Subcutaneous abdominal adipose tissue (tissue), 5 donors: ENCODE measurements at regions not wholly inside any gene's neighbourhood (a gene's known extent, or its start where the extent isn't known, plus 50 kb on each side); places are given as distances from the start of the nearest gene placed in this dataset.

Experiments used
- H3K27ac ChIP-seq: one replicate; pipeline ENCODE4 v1.7.0; 2013; ENCODE audit warnings: low read depth, mild to moderate bottlenecking, inconsistent platforms, low read length, moderate library complexity
- H3K27me3 ChIP-seq, 5 donors: one replicate each; pipeline ENCODE4 v1.7.0; 2013; ENCODE audit warnings: low read length in 5 of 5, inconsistent platforms in 1 of 5; ENCODE audit not compliant: control insufficient read depth in 5 of 5, insufficient read depth in 4 of 5
- H3K36me3 ChIP-seq, 5 donors: one replicate each; pipeline ENCODE4 v1.7.0; 2013; ENCODE audit warnings: low read length in 5 of 5; ENCODE audit not compliant: control insufficient read depth in 5 of 5, insufficient read depth in 5 of 5
- H3K4me1 ChIP-seq, 5 donors: one replicate each; pipeline ENCODE4 v1.7.0; 2013; ENCODE audit warnings: low read length in 5 of 5, mild to moderate bottlenecking in 3 of 5, moderate library complexity in 1 of 5; ENCODE audit not compliant: control insufficient read depth in 5 of 5, insufficient read depth in 5 of 5
- H3K4me3 ChIP-seq, 5 donors: one replicate each; pipeline ENCODE4 v1.7.0; 2013; ENCODE audit warnings: low read length in 5 of 5, low read depth in 1 of 5
- H3K9ac ChIP-seq, 5 donors: one replicate each; pipeline ENCODE4 v1.7.0; 2013; ENCODE audit warnings: low read length in 5 of 5, mild to moderate bottlenecking in 4 of 5, moderate library complexity in 3 of 5
- H3K9me3 ChIP-seq, 5 donors: one replicate each; pipeline ENCODE4 v1.7.0; 2013; ENCODE audit warnings: low read length in 5 of 5; ENCODE audit not compliant: control insufficient read depth in 5 of 5
- donor health status: healthy.
- donor health status: healthy.
- donor health status: healthy.
- donor health status: healthy.
- donor health status: healthy.

DNA sequence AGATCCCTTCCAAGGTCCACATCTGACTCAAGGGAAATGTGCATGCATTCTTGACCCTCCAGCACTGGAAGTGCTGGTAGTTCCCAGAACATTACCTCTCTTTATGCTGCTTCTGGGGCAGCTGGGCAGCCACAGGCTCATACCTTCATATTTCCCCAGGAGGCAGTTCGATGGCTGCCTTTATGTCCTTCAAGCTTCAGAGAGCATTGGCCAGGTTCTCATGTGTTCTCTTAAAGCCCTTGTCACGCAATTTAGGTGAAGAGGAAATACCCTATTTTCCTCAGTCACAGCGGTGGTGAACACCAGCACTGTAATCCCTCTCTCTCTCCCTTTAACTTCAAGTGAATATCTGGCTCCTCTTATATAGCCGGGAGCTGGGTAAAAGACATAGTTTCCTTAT lies 134.3 kb downstream of the MID1IP1 start:
- no peaks in the 10 kb centered on the region for H3K36me3 ChIP-seq
- no peak overlapping the region for H3K4me3 ChIP-seq
- no peaks in the 10 kb centered on the region for H3K4me1 ChIP-seq
- no peak overlapping the region for H3K27ac ChIP-seq
- H3K9ac ChIP-seq: no peak overlapping the region
- H3K27me3 ChIP-seq: peaks cover 0 to 15% (median 5%) of the 10 kb centered on the region in 5 donors
- no peaks in the 10 kb centered on the region for H3K9me3 ChIP-seq

DNA sequence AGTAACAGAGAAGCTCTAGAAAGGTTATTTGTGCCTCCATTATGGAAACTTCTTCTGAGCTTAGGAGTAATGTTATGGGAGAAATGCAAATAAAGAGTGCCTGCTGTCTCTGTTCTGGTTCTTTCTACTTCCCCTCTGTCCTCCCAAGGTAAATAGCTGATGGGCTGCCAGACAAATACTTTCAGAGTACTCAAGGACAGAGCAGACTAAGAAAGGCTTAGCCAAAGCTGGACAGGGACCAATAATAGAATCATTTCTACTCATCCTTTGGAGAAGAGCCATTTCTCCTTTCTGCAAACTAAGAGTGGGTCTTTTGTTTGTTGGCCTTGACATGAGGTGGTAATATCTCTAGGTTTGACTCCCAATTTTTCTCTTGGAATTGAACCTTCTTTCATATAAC lies 136.1 kb downstream of the MID1IP1 start:
- Histone ChIP-seq H3K4me3 (no peak overlapping the region), H3K9ac (no peak overlapping the region), H3K4me1 (peaks cover 0 to 6% (median 0%) of the 10 kb centered on the region in 5 donors), H3K27ac (no peak overlapping the region), H3K27me3 (peaks cover 0 to 11% (median 5%) of the 10 kb centered on the region in 5 donors), H3K36me3 (no peaks in the 10 kb centered on the region), H3K9me3 (peaks cover 0 to 4% (median 0%) of the 10 kb centered on the region in 5 donors)

DNA sequence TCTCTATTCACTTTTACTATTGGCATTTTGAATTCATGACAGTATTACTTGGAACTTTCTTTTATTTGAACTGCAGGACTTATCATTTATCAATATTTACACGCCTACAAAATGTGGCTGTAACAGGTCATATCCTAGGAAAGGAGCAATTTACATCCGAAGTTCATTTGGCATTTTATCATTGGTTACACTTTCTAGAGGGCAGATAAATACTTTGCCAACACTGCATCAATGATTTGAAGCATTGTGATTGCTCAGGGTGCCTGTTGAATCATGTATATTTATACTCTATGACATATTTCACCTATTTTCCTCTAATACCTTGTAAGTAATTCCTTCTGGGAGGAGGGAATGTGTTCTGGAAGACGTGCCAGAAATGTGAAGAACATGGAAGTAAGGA lies 136.7 kb downstream of the MID1IP1 start:
- Histone ChIP-seq H3K27me3 (peaks cover 0 to 11% (median 5%) of the 10 kb centered on the region in 5 donors), H3K9ac (no peak overlapping the region), H3K27ac (no peak overlapping the region), H3K4me1 (peaks cover 0 to 6% (median 0%) of the 10 kb centered on the region in 5 donors), H3K4me3 (no peak overlapping the region), H3K9me3 (peaks cover 0 to 4% (median 3%) of the 10 kb centered on the region in 5 donors), H3K36me3 (no peaks in the 10 kb centered on the region)

DNA sequence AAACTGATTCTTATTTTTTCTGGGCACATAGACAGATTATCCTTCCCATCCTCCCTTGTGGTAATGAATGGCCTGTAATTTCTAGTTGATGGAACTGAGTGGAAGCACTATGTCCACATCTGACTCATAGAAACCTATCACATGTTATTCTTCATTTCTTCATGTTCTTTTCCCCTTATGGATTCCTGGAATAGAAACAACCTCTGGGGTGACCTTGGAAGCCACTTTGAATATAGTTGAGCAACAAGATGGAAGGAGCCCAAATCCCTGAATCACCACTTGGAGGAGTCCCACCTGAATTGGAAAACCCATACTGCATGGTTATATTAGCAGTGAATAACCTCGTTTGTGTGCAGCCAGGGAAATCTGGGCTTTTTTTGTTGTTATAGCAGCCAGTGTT lies 137.8 kb downstream of the MID1IP1 start:
- peaks cover 0 to 12% (median 4%) of the 10 kb centered on the region in 5 donors for H3K9me3 ChIP-seq
- no peaks in the 10 kb centered on the region for H3K36me3 ChIP-seq
- H3K9ac ChIP-seq: no peak overlapping the region
- no peak overlapping the region for H3K4me3 ChIP-seq
- H3K27me3 ChIP-seq: peaks cover 0 to 5% (median 3%) of the 10 kb centered on the region in 5 donors
- peaks cover 0 to 6% (median 0%) of the 10 kb centered on the region in 5 donors for H3K4me1 ChIP-seq
- H3K27ac ChIP-seq: no peak overlapping the region

DNA sequence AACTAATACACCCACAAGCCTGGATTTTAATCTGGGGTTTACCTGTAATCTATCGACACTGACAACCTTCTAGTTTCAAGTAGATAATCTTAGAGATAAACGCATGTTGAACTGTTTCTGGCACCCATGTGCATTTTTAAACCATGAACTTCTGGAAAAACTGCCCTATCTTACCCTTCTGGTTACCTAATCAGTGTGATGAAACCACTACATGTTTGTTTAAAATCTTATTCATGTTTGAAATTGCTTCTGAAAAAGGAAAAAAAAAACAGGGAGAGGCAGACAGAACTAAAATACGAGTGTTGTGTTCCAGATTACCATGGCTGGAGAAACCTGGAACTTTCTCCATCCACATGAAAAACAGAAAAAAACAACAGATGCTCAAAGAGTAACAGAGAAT lies 139.3 kb downstream of the MID1IP1 start:
- Histone ChIP-seq H3K9ac (no peak overlapping the region), H3K27me3 (no peaks in the 10 kb centered on the region), H3K27ac (peak overlapping the region; percentile 55)

DNA sequence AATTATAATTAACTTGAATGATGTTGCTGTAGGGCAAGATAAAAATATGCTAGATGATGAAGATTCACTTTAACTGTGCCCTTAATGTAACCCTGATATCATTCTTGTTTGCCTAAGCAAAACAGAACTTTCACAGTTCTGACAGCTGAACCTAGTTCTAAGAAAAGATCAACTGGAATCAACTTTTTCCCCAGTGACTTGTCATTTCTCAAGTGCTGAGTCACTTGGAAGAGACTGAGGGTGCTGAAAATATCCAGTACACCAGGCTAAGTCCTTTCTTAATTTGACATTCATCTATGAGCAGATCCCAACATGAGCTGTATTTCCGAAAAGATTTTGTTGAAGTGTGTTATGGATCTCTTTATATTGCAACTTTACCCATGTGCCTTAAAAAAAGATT lies 140.4 kb downstream of the MID1IP1 start:
- Histone ChIP-seq H3K36me3 (no peaks in the 10 kb centered on the region), H3K27ac (peak overlapping the region; percentile 56), H3K9me3 (peaks cover 0 to 16% (median 4%) of the 10 kb centered on the region in 5 donors), H3K27me3 (no peaks in the 10 kb centered on the region), H3K9ac (no peak overlapping the region), H3K4me1 (peaks cover 0 to 6% (median 0%) of the 10 kb centered on the region in 5 donors), H3K4me3 (no peak overlapping the region)

More for the DNA sequence above, 139.3 kb downstream of the MID1IP1 start:
- Histone ChIP-seq H3K36me3 (no peaks in the 10 kb centered on the region), H3K4me1 (peaks cover 0 to 6% (median 0%) of the 10 kb centered on the region in 5 donors), H3K4me3 (no peak overlapping the region), H3K9me3 (peaks cover 0 to 14% (median 4%) of the 10 kb centered on the region in 5 donors)

DNA sequence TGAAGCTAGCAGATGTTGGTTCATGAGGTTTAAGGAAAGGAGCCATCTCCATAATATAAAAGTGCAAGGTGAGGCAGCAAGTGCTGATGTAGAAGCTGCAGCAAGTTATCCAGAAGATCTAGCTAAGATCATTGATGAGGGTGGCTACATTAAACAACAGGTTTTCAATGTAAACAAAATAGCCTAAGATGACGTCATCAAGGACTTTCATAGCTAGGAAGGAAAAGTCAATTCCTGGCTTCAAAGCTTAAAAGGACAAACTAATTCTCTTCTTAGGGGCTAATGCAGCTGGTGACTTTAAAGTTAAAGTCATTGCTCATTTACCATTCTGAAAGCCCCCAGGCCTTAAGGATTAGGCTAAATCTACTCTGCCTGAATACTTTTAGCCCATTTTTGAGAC lies 141.9 kb downstream of the MID1IP1 start:
- no peak overlapping the region for H3K9ac ChIP-seq
- no peak overlapping the region for H3K4me3 ChIP-seq
- no peak overlapping the region for H3K27ac ChIP-seq
- no peaks in the 10 kb centered on the region for H3K27me3 ChIP-seq
- peaks cover 0 to 16% (median 6%) of the 10 kb centered on the region in 5 donors for H3K9me3 ChIP-seq
- H3K4me1 ChIP-seq: peaks cover 0 to 6% (median 0%) of the 10 kb centered on the region in 5 donors
- no peaks in the 10 kb centered on the region for H3K36me3 ChIP-seq

DNA sequence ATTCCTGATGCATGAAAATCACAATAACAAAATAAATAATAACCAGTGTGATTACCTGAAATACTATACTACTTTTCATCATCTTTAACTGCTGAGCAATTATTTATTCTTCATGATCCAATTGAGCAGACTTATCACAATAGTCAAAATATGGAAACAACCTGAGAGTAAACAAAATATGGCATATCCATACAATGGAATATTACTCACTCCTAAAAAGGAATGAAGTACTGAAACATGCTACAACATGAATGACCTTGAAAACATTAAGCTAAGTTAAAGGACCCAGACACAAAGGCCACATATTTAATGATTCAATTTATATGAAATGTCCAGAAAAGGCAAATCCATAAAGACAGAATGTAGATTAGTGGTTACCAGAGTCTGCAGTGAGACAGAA lies 146.8 kb downstream of the MID1IP1 start:
- peaks cover 4 to 16% (median 7%) of the 10 kb centered on the region in 5 donors for H3K9me3 ChIP-seq
- H3K27ac ChIP-seq: no peak overlapping the region
- no peak overlapping the region for H3K9ac ChIP-seq
- no peaks in the 10 kb centered on the region for H3K36me3 ChIP-seq
- no peaks in the 10 kb centered on the region for H3K4me1 ChIP-seq
- H3K4me3 ChIP-seq: no peak overlapping the region
- no peaks in the 10 kb centered on the region for H3K27me3 ChIP-seq

DNA sequence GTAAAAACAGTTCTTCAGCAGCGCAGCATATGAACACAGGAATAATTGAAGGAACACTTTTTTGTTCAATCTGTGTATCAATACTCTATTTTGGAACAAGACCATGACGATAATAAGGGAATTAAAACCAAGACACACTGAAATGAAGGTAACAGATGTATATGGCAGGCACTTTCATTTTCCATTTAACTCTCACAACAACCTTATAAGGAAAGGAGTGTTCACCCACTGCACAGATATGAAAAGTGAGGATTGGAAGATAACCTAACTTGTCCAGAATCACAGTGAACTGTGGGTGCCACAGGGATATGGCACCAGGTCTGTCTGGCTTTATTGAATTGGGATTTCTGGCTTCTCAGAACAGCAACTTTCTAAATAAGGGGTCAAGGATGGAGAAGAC lies 153.3 kb downstream of the MID1IP1 start:
- Histone ChIP-seq H3K9ac (no peak overlapping the region), H3K36me3 (no peaks in the 10 kb centered on the region), H3K9me3 (peaks cover 0 to 6% (median 2%) of the 10 kb centered on the region in 5 donors), H3K27me3 (peaks cover 0 to 5% (median 0%) of the 10 kb centered on the region in 5 donors), H3K27ac (no peak overlapping the region), H3K4me1 (peaks cover 0 to under 1% (median 0%) of the 10 kb centered on the region in 5 donors), H3K4me3 (no peak overlapping the region)

DNA sequence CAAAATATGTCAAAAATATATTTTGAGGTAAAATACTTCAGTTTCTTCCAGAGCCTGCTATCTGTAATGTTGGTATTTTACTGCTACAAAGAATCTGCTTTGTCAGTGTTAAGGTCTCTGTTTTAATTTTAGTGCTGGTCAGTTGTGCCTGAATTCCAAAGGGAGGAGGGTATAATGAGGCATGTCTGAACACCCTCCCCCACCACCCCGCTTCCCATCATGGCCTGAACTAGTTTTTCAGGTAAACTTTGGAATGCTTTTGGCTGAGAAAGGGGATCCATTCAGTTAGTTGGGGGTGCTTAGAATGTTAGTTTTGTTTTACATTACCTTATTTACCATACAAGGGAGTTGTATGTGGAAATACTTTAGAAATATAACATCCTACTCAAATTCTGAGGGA lies 158.5 kb downstream of the MID1IP1 start:
- Histone ChIP-seq H3K27ac (no peak overlapping the region), H3K36me3 (no peaks in the 10 kb centered on the region), H3K9me3 (peaks cover 2 to 10% (median 7%) of the 10 kb centered on the region in 5 donors), H3K4me1 (peaks cover 0 to 10% (median 3%) of the 10 kb centered on the region in 5 donors), H3K27me3 (peaks cover 0 to 5% (median 0%) of the 10 kb centered on the region in 5 donors), H3K9ac (no peak overlapping the region), H3K4me3 (no peak overlapping the region)
